Esophagus muscularis mucosa (tissue), 4 donors: ENCODE measurements at regions not wholly inside any gene's neighbourhood (a gene's known extent, or its start where the extent isn't known, plus 50 kb on each side); places are given as distances from the start of the nearest gene placed in this dataset.

Source experiments
- DNase-seq: peaks from one replicate; pipeline ENCODE4 v3.0.0-alpha.2; 2017; ENCODE audit errors: extremely low spot score
- H3K27ac ChIP-seq, 4 donors: fragments of 200-600 bp; sonication (generic); replicated peaks in 1 of 4; 1 replicate in 3 of 4; 2 replicates in 1 of 4; pipeline ENCODE4 v1.5.1; 2016 to 2019; ENCODE audit warnings: mild to moderate bottlenecking in 1 of 4
- H3K27me3 ChIP-seq, 4 donors: fragments of 200-600 bp; sonication (generic); one replicate each; pipeline versions ENCODE4 v1.5.1 to v1.6.0; 2016 to 2019
- H3K36me3 ChIP-seq, 4 donors: fragments of 200-600 bp; sonication (generic); one replicate each; pipeline ENCODE4 v1.5.1; 2016 to 2019
- H3K4me1 ChIP-seq, 4 donors: fragments of 200-600 bp; sonication (generic); one replicate each; pipeline ENCODE4 v1.5.1; 2016 to 2019
- H3K4me3 ChIP-seq, 4 donors: fragments of 200-600 bp; sonication (generic); 1 replicate in 2 of 4; 2 replicates in 2 of 4; pipeline ENCODE4 v1.5.1; 2016 to 2019; ENCODE audit warnings: mild to moderate bottlenecking in 4 of 4, moderate library complexity in 1 of 4
- H3K9me3 ChIP-seq, 4 donors: fragments of 200-600 bp; sonication (generic); 1 replicate in 3 of 4; 2 replicates in 1 of 4; pipeline ENCODE4 v1.5.1; 2016 to 2019
- EP300 ChIP-seq: sonication (generic); formaldehyde crosslinking; IDR thresholded peaks from one replicate; pipeline ENCODE4 v1.6.1; 2017; ENCODE audit warnings: antibody characterized with exemption
- POLR2A ChIP-seq: fragments of 450-650 bp; IDR thresholded peaks from one replicate; pipeline ENCODE4 v1.6.1; 2017; ENCODE audit warnings: antibody characterized with exemption, moderate library complexity, mild to moderate bottlenecking, low read depth
- POLR2AphosphoS5 ChIP-seq, 2 donors: sonication (generic); formaldehyde crosslinking; IDR thresholded peaks; one replicate each; pipeline ENCODE4 v1.6.1; 2017; ENCODE audit warnings: antibody characterized with exemption in 2 of 2
- WGBS: methylation state at CpG from one replicate; pipeline ENCODE4 v1.1.5; 2018; 5-methylcytosine and 5-hydroxymethylcytosine counted together
- intact Hi-C: fragments of 100-400 bp; cut with DNase I; formaldehyde crosslinking; loops from one replicate; pipeline ENCODE4 v1.15.1; 2023
- TF ChIP-seq, protein P1 (sequence below), 3 experiments: fragments of 200-600 bp in 2 of 3; fragments of 450-650 bp in 1 of 3; sonication (generic) in 2 of 3; IDR thresholded peaks; one replicate each; pipeline ENCODE4 v1.5.1; 2017 to 2019; ENCODE audit warnings: antibody characterized with exemption in 3 of 3, mild to moderate bottlenecking in 2 of 3, moderate library complexity in 1 of 3

DNA sequence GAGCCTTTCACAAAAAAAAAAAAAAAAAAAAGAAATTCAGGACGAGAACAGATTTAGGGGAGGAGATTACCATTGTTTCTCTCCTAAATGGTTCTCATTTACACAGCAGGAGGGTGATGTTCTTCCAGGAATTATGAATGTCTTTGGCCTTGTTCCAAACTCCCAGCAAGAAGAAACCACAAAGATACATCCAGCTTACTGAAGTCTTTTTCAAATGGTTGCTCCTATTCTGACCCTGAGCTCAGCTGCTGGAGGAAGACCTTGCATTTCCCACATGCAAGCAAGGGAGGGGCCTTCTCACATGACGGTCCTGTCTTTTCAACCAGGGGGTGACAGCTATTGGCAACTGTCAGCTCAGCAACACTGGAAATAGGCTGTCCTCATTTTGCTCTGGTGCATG is 203.0 kb upstream of the VLDLR start:
- Histone ChIP-seq H3K4me3 (no peak overlapping the region), H3K4me1 (peaks cover 0 to 11% (median 9%) of the 10 kb centered on the region in 4 donors), H3K9me3 (no peaks in the 10 kb centered on the region), H3K27ac (no peak overlapping the region), H3K36me3 (no peaks in the 10 kb centered on the region), H3K27me3 (no peaks in the 10 kb centered on the region)
- intact Hi-C loops = no loop called here
- TF ChIP-seq EP300 (no peak), POLR2A (no peak)
- 19% methylated on average over 2 of the region's 2 CpGs for WGBS
- no peak for DNase-seq

DNA sequence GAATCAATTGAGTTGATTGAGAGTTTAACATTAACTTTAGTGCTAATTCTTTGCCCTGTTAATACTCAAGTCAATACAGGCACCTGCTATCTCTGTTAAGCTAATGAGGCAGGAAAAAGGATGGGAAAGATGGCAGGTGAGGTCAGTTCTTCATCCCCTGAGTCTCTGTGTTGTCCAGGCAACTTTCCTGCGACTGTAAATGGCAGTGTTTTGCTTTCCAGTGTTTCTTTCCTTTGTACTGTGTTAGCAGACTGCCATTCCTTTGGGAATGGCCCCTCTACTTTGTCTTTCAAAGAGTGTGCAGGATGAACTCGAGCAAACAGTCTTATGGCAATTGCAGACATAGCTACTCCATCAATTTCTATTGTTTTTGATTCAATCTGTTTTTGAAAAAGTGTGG is 202.2 kb upstream of the VLDLR start:
- 43% methylated on average over 2 of the region's 2 CpGs for WGBS
- H3K4me1 ChIP-seq = peaks cover 0 to 12% (median 10%) of the 10 kb centered on the region in 4 donors
- H3K36me3 ChIP-seq = no peaks in the 10 kb centered on the region
- H3K4me3 ChIP-seq = no peak overlapping the region
- no peak for DNase-seq
- no peak for TF ChIP-seq POLR2A
- TF ChIP-seq, protein P1, sequence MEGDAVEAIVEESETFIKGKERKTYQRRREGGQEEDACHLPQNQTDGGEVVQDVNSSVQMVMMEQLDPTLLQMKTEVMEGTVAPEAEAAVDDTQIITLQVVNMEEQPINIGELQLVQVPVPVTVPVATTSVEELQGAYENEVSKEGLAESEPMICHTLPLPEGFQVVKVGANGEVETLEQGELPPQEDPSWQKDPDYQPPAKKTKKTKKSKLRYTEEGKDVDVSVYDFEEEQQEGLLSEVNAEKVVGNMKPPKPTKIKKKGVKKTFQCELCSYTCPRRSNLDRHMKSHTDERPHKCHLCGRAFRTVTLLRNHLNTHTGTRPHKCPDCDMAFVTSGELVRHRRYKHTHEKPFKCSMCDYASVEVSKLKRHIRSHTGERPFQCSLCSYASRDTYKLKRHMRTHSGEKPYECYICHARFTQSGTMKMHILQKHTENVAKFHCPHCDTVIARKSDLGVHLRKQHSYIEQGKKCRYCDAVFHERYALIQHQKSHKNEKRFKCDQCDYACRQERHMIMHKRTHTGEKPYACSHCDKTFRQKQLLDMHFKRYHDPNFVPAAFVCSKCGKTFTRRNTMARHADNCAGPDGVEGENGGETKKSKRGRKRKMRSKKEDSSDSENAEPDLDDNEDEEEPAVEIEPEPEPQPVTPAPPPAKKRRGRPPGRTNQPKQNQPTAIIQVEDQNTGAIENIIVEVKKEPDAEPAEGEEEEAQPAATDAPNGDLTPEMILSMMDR (IDR thresholded peaks at IDR 0.05) = no peak
- TF ChIP-seq POLR2AphosphoS5 (IDR thresholded peaks at IDR 0.05) = no peak
- TF ChIP-seq EP300 = no peak
- no peaks in the 10 kb centered on the region for H3K9me3 ChIP-seq
- intact Hi-C loops = no loop called here
- no peak overlapping the region for H3K27ac ChIP-seq
- no peaks in the 10 kb centered on the region for H3K27me3 ChIP-seq

DNA sequence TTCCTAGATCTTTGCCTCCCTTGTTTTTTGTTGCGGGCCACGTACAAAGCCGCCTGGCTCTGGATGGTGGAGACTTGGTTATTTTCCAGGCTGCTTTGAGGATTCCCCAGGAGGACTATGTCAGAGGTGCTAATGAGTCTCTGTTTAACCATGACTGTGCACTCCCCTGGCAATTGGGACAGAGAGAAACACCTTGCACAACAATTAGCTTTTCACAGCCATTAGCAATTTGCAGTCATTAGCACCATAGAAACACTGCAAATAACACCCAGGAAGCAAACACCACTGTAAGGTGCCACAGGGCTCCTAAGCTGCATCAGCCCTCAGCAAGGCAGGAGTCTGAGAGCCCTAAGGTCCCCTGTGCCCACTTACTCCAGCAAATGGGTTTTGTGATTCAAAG is 201.0 kb upstream of the VLDLR start:
- DNase-seq = no peak

DNA sequence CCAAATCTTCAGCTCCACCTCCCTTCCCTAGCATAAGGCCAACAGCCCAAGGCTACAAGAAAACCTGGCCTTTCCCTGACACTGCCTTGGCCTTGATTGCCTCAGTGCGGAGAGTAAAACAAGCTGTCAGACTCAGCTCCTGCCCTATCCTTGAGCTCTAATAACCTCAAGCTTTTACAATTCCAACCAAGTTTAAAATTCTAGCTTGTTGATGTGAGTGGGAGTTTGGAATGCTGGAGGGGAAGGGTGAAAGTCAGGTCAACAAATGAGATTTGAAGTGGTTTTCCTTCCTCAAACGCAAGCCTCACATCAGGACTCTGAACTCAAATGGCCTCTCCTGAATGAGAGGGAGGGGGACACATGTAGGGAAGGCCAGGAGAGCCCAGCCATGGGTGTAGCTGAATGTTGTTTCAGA is 197.0 kb upstream of the VLDLR start:
- TF ChIP-seq POLR2A (no peak), EP300 (no peak), POLR2AphosphoS5 (IDR thresholded peaks at IDR 0.05) (peak in 1 of 2 donors; percentile 12)
- TF ChIP-seq, protein P1 (IDR thresholded peaks at IDR 0.05) = no peak
- DNase-seq = no peak
- Histone ChIP-seq H3K27me3 (no peaks in the 10 kb centered on the region), H3K36me3 (no peaks in the 10 kb centered on the region), H3K4me3 (no peak overlapping the region), H3K4me1 (peaks cover 0 to 4% (median 0%) of the 10 kb centered on the region in 4 donors), H3K27ac (no peak overlapping the region), H3K9me3 (no peaks in the 10 kb centered on the region)
- intact Hi-C loops = no loop called here
- WGBS = 55% methylated on average over 2 of the region's 2 CpGs

More for the DNA sequence above, 201.0 kb upstream of the VLDLR start:
- Histone ChIP-seq H3K27ac (no peak overlapping the region), H3K36me3 (no peaks in the 10 kb centered on the region), H3K9me3 (no peaks in the 10 kb centered on the region), H3K27me3 (no peaks in the 10 kb centered on the region), H3K4me3 (no peak overlapping the region), H3K4me1 (peaks cover 0 to 13% (median 10%) of the 10 kb centered on the region in 4 donors)
- 63% methylated on average over 3 of the region's 3 CpGs for WGBS
- intact Hi-C loops = no loop called here
- TF ChIP-seq POLR2AphosphoS5 (IDR thresholded peaks at IDR 0.05) (no peak), EP300 (no peak), POLR2A (no peak)
- TF ChIP-seq, protein P1 (IDR thresholded peaks at IDR 0.05) = no peak

DNA sequence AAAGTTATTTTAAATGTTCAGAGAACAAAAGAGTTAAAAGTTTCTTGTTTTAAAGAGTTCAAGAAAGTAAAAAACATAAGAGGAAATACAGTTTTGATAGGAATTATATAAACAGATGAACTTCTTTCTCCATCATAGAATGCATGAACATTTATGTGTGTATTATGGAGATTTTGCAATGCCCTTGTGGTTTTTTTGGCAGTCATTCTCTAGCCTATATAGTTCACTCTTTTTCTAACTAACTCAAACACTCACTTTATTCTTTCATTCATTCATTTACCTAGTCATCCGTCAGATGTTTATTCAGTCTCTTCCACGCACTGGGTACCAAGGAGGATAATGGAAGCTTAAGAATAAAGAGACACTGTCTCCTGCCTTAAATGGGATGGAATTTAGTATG is 195.9 kb upstream of the VLDLR start:
- Histone ChIP-seq H3K27ac (no peak overlapping the region), H3K36me3 (no peaks in the 10 kb centered on the region), H3K27me3 (no peaks in the 10 kb centered on the region), H3K4me3 (no peak overlapping the region), H3K4me1 (peaks cover 0 to 4% (median 0%) of the 10 kb centered on the region in 4 donors), H3K9me3 (no peaks in the 10 kb centered on the region)
- 85% methylated on average over 2 of the region's 2 CpGs for WGBS
- no peak for DNase-seq
- TF ChIP-seq, protein P1 (IDR thresholded peaks at IDR 0.05) = no peak
- no peak for TF ChIP-seq POLR2A
- TF ChIP-seq POLR2AphosphoS5 (IDR thresholded peaks at IDR 0.05) = no peak
- no peak for TF ChIP-seq EP300
- intact Hi-C loops = no loop called here
